ENCODE measurements at regions not wholly inside any gene's neighbourhood (a gene's known extent, or its start where the extent isn't known, plus 50 kb on each side); places are given as distances from the start of the nearest gene placed in this dataset.

DNA sequence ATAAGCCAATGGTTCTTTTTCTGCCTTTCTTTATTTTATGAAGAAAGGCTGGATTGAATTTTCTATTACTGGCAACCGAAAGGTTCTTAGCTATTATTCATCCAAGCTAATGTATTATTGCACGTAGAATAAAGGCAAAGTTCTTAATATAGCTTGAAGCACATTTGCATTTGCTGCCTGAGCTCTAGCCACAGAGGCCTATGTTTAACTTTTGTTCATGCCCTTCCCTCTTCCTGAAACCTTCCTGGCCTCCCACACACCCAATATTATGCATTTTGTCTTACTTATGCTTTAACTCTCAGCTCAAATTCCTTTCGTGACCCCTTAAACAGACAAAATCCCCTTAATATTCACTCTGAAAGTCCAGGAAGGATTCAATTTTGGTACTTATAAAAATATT is 71.0 kb upstream of the ZNF280D start:
- TF ChIP-seq CTCF (optimal IDR thresholded peaks at IDR 0.05 in 1 of 3, IDR thresholded peaks at IDR 0.05 in 1 of 3, conservative IDR thresholded peaks at IDR 0.05 in 1 of 3; ENCODE audit: extremely low read depth in 1 of 3, insufficient read depth in 2 of 3, low read length in 3 of 3) (no peak), EZH2 (IDR thresholded peaks at IDR 0.05; ENCODE audit: low read length) (no peak)
